H1 (cell line): ENCODE measurements at regions not wholly inside any gene's neighbourhood (a gene's known extent, or its start where the extent isn't known, plus 50 kb on each side); places are given as distances from the start of the nearest gene placed in this dataset.

ENCODE experiments used
- BCL11A ChIP-seq, 2 experiments: IDR thresholded peaks; one replicate each; pipeline ENCODE4 v1.6.1; 2011; ENCODE audit warnings: low read depth in 2 of 2, low read length in 2 of 2, mild to moderate bottlenecking in 2 of 2
- BRCA1 ChIP-seq: IDR thresholded peaks from 2 replicates; pipeline ENCODE4 v1.6.1; 2012; ENCODE audit warnings: low read depth, low read length, improper control_type of control experiment
- EZH2 ChIP-seq: fragments of 200-600 bp; sonication (generic); IDR thresholded peaks from 2 replicates; pipeline ENCODE4 v1.7.1; 2012; ENCODE audit warnings: low read depth, mild to moderate bottlenecking, moderate library complexity, low read length, inconsistent platforms; ENCODE audit not compliant: severe bottlenecking
- JUN ChIP-seq: IDR thresholded peaks from 2 replicates; pipeline ENCODE4 v1.6.1; 2011; ENCODE audit warnings: low read depth, mild to moderate bottlenecking, improper control_type of control experiment, low read length
- KDM1A ChIP-seq: fragments of 200-600, 300-600 bp; sonication (generic); IDR thresholded peaks from 2 replicates; pipeline ENCODE4 v1.7.1; 2016; ENCODE audit warnings: mild to moderate bottlenecking, low read length, borderline replicate concordance
- KDM5A ChIP-seq: fragments of 200-600 bp; IDR thresholded peaks from 2 replicates; pipeline ENCODE4 v1.7.1; 2012; ENCODE audit warnings: mild to moderate bottlenecking, low read length, inconsistent platforms, mixed read lengths
- POU5F1 ChIP-seq: IDR thresholded peaks from 2 replicates; pipeline ENCODE4 v1.6.1; 2011; ENCODE audit warnings: low read depth, mild to moderate bottlenecking, low read length, moderate library complexity
- RNF2 ChIP-seq: fragments of 200-900, 300-1000 bp; sonication (generic); IDR thresholded peaks from 2 replicates; pipeline ENCODE4 v1.7.1; 2016; ENCODE audit warnings: borderline replicate concordance, low read depth, mild to moderate bottlenecking, antibody characterized with exemption, low read length; ENCODE audit not compliant: poor library complexity, severe bottlenecking; ENCODE audit errors: missing control alignments
- RXRA ChIP-seq: IDR thresholded peaks from 2 replicates; pipeline ENCODE4 v1.6.1; 2011; ENCODE audit warnings: low read depth, mild to moderate bottlenecking, low read length, moderate library complexity; ENCODE audit not compliant: insufficient read depth
- SIRT6 ChIP-seq: IDR thresholded peaks from one replicate; pipeline ENCODE4 v1.7.1; 2012; ENCODE audit warnings: low read length, inconsistent platforms
- SP1 ChIP-seq: IDR thresholded peaks from 2 replicates; pipeline ENCODE4 v1.6.1; 2011; ENCODE audit warnings: low read depth, low read length
- TAF1 ChIP-seq: IDR thresholded peaks from 2 replicates; pipeline ENCODE4 v1.6.1; 2011; ENCODE audit warnings: mild to moderate bottlenecking, low read depth, low read length
- TF ChIP-seq, protein P1 (sequence below), 3 experiments: IDR thresholded peaks; 1 replicate in 2 of 3; 2 replicates in 1 of 3; pipeline versions ENCODE4 v1.5.1 to v1.6.1; 2011; ENCODE audit warnings: low read length in 3 of 3, mild to moderate bottlenecking in 3 of 3, inconsistent platforms in 2 of 3, low read depth in 1 of 3, moderate library complexity in 1 of 3; ENCODE audit not compliant: insufficient read depth in 1 of 3; ENCODE audit errors: control extremely low read depth in 1 of 3

DNA sequence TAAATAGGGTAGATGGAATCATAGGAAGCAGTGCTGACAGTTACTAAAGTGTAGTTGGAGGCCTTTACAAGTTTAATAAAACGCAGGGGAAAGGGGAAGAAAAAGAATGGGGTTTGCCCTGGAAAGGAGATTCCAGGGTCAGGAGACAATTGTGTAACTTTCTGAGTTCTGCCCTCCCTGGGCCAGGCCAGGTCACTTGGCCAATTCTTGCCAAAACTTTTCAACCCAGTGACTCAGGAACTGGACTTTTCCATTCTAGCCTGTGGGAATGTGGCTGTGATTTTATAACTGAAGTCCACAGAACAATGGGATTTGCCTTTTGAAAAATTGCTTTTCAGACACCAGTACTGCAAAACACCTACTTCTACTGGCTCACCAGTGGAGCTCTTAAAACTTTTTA is 289.8 kb upstream of the ANKRD55 start (continued):
- TF ChIP-seq JUN (no peak), KDM5A (no peak), BCL11A (IDR thresholded peaks at IDR 0.05; ENCODE audit: low read depth in 2 of 2, low read length in 2 of 2) (no peak), SIRT6 (no peak), POU5F1 (no peak), RNF2 (no peak), RXRA (no peak), BRCA1 (no peak), SP1 (no peak), KDM1A (no peak), TAF1 (no peak), EZH2 (no peak)
- TF ChIP-seq, protein P1, sequence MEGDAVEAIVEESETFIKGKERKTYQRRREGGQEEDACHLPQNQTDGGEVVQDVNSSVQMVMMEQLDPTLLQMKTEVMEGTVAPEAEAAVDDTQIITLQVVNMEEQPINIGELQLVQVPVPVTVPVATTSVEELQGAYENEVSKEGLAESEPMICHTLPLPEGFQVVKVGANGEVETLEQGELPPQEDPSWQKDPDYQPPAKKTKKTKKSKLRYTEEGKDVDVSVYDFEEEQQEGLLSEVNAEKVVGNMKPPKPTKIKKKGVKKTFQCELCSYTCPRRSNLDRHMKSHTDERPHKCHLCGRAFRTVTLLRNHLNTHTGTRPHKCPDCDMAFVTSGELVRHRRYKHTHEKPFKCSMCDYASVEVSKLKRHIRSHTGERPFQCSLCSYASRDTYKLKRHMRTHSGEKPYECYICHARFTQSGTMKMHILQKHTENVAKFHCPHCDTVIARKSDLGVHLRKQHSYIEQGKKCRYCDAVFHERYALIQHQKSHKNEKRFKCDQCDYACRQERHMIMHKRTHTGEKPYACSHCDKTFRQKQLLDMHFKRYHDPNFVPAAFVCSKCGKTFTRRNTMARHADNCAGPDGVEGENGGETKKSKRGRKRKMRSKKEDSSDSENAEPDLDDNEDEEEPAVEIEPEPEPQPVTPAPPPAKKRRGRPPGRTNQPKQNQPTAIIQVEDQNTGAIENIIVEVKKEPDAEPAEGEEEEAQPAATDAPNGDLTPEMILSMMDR (IDR thresholded peaks at IDR 0.05; ENCODE audit: control extremely low read depth in 1 of 3, insufficient read depth in 1 of 3, low read depth in 1 of 3, low read length in 3 of 3) = no peak
